Esophagus (tissue), 2 donors: ENCODE measurements at regions not wholly inside any gene's neighbourhood (a gene's known extent, or its start where the extent isn't known, plus 50 kb on each side); places are given as distances from the start of the nearest gene placed in this dataset.

Experiments
- H3K27ac ChIP-seq, 2 donors: one replicate each; pipeline ENCODE4 v1.5.1; 2013; ENCODE audit warnings: low read depth in 2 of 2, mild to moderate bottlenecking in 2 of 2, inconsistent platforms in 1 of 2, low read length in 1 of 2, moderate library complexity in 1 of 2
- H3K27me3 ChIP-seq, 2 donors: one replicate each; pipeline ENCODE4 v1.6.1; 2013; ENCODE audit warnings: low read length in 2 of 2, control low read depth in 1 of 2, mild to moderate bottlenecking in 1 of 2; ENCODE audit not compliant: insufficient read depth in 2 of 2, control insufficient read depth in 1 of 2
- H3K36me3 ChIP-seq, 2 donors: one replicate each; pipeline ENCODE4 v1.6.1; 2013; ENCODE audit warnings: low read length in 1 of 2; ENCODE audit not compliant: control insufficient read depth in 2 of 2, insufficient read depth in 2 of 2
- H3K4me1 ChIP-seq, 2 donors: one replicate each; pipeline ENCODE4 v1.6.1; 2013; ENCODE audit warnings: low read length in 1 of 2; ENCODE audit not compliant: control insufficient read depth in 2 of 2, insufficient read depth in 2 of 2
- H3K4me3 ChIP-seq, 2 donors: one replicate each; pipeline ENCODE4 v1.5.1; 2013; ENCODE audit warnings: low read length in 2 of 2, mild to moderate bottlenecking in 2 of 2, low read depth in 1 of 2, moderate library complexity in 1 of 2
- H3K9me3 ChIP-seq, 2 donors: one replicate each; pipeline ENCODE4 v1.6.1; 2013; ENCODE audit warnings: mild to moderate bottlenecking in 2 of 2, low read depth in 1 of 2, low read length in 1 of 2, moderate library complexity in 1 of 2; ENCODE audit not compliant: control insufficient read depth in 2 of 2, insufficient read depth in 1 of 2
- WGBS, 2 donors: extraction: QIAGEN DNeasy Blood & Tissue Kit; methylation state at CpG; one replicate each; pipeline ENCODE4 v1.1.7; 2013; 5-methylcytosine and 5-hydroxymethylcytosine counted together
- donor health status: healthy with polysubstance abuse.
- donor health status: Bipolar disorder and iron deficiency.

GRCh38 chr3:10669490-10670048 lies 146.5 kb upstream of the SLC6A11 start:
- WGBS, 2 donors = 70% methylated on average over 6 of the region's 6 CpGs
- no peak overlapping the region for H3K4me3 ChIP-seq
- H3K27ac ChIP-seq = no peak overlapping the region
- no peaks in the 10 kb centered on the region for H3K9me3 ChIP-seq
- H3K4me1 ChIP-seq = no peaks in the 10 kb centered on the region
- peaks cover 0 to 2% of the 10 kb centered on the region in 2 donors for H3K27me3 ChIP-seq
- no peaks in the 10 kb centered on the region for H3K36me3 ChIP-seq

GRCh38 chr3:10672422-10672821 lies 143.6 kb upstream of the SLC6A11 start:
- H3K27ac ChIP-seq = no peak overlapping the region
- H3K27me3 ChIP-seq = no peaks in the 10 kb centered on the region
- H3K36me3 ChIP-seq = no peaks in the 10 kb centered on the region
- 43 to 54% methylated on average over 5 of the region's 5 CpGs for WGBS, 2 donors
- H3K4me1 ChIP-seq = no peaks in the 10 kb centered on the region
- no peak overlapping the region for H3K4me3 ChIP-seq
- no peaks in the 10 kb centered on the region for H3K9me3 ChIP-seq

GRCh38 chr3:10674578-10674977 lies 141.4 kb upstream of the SLC6A11 start:
- WGBS, 2 donors = 76 to 77% methylated on average over 3 of the region's 3 CpGs
- no peaks in the 10 kb centered on the region for H3K4me1 ChIP-seq
- no peaks in the 10 kb centered on the region for H3K36me3 ChIP-seq
- H3K9me3 ChIP-seq = no peaks in the 10 kb centered on the region
- no peak overlapping the region for H3K4me3 ChIP-seq
- H3K27me3 ChIP-seq = no peaks in the 10 kb centered on the region
- H3K27ac ChIP-seq = no peak overlapping the region

- Histone ChIP-seq H3K27me3 (no peaks in the 10 kb centered on the region), H3K4me3 (no peak overlapping the region), H3K9me3 (no peaks in the 10 kb centered on the region), H3K36me3 (no peaks in the 10 kb centered on the region), H3K4me1 (no peaks in the 10 kb centered on the region), H3K27ac (no peak overlapping the region)
- 69 to 88% methylated on average over 1 of the region's 1 CpG for WGBS, 2 donors
These were observed 139.1 kb upstream of the SLC6A11 start for GRCh38 chr3:10676905-10677304.

- H3K27me3 ChIP-seq = no peaks in the 10 kb centered on the region
- no peak overlapping the region for H3K4me3 ChIP-seq
- no peaks in the 10 kb centered on the region for H3K4me1 ChIP-seq
- H3K9me3 ChIP-seq = no peaks in the 10 kb centered on the region
- 65 to 69% methylated on average over 2 of the region's 2 CpGs for WGBS, 2 donors
- no peak overlapping the region for H3K27ac ChIP-seq
- H3K36me3 ChIP-seq = no peaks in the 10 kb centered on the region
These were observed 137.1 kb upstream of the SLC6A11 start for GRCh38 chr3:10678796-10679376.

- H3K27me3 ChIP-seq = no peaks in the 10 kb centered on the region
- H3K27ac ChIP-seq = no peak overlapping the region
- no peak overlapping the region for H3K4me3 ChIP-seq
- no peaks in the 10 kb centered on the region for H3K4me1 ChIP-seq
- WGBS, 2 donors = 87 to 89% methylated on average over 7 of the region's 7 CpGs
- no peaks in the 10 kb centered on the region for H3K36me3 ChIP-seq
- H3K9me3 ChIP-seq = no peaks in the 10 kb centered on the region
These were observed 135.2 kb upstream of the SLC6A11 start for GRCh38 chr3:10680796-10681195.

- no peaks in the 10 kb centered on the region for H3K9me3 ChIP-seq
- WGBS, 2 donors = 48 to 63% methylated on average over 4 of the region's 4 CpGs
- H3K36me3 ChIP-seq = no peaks in the 10 kb centered on the region
- H3K4me3 ChIP-seq = no peak overlapping the region
- no peak overlapping the region for H3K27ac ChIP-seq
- H3K4me1 ChIP-seq = no peaks in the 10 kb centered on the region
- no peaks in the 10 kb centered on the region for H3K27me3 ChIP-seq
These were observed 133.3 kb upstream of the SLC6A11 start for GRCh38 chr3:10682692-10683091.

- no peaks in the 10 kb centered on the region for H3K36me3 ChIP-seq
- no peak overlapping the region for H3K27ac ChIP-seq
- WGBS, 2 donors = 0% methylated on average over 1 of the region's 1 CpG
- H3K27me3 ChIP-seq = no peaks in the 10 kb centered on the region
- H3K4me3 ChIP-seq = no peak overlapping the region
- no peaks in the 10 kb centered on the region for H3K9me3 ChIP-seq
- no peaks in the 10 kb centered on the region for H3K4me1 ChIP-seq
These were observed 132.9 kb upstream of the SLC6A11 start for GRCh38 chr3:10683106-10683505.

GRCh38 chr3:10688126-10688525 lies 127.9 kb upstream of the SLC6A11 start:
- Histone ChIP-seq H3K4me3 (no peak overlapping the region), H3K4me1 (no peaks in the 10 kb centered on the region), H3K27ac (no peak overlapping the region), H3K9me3 (no peaks in the 10 kb centered on the region), H3K36me3 (no peaks in the 10 kb centered on the region), H3K27me3 (peaks cover 0 to 8% of the 10 kb centered on the region in 2 donors)
- WGBS, 2 donors = 42 to 53% methylated on average over 1 of the region's 1 CpG

- WGBS, 2 donors = 79 to 86% methylated on average over 8 of the region's 8 CpGs
- Histone ChIP-seq H3K27ac (no peak overlapping the region), H3K4me1 (no peaks in the 10 kb centered on the region), H3K36me3 (no peaks in the 10 kb centered on the region), H3K4me3 (no peak overlapping the region), H3K27me3 (peaks cover 0 to 8% of the 10 kb centered on the region in 2 donors), H3K9me3 (no peaks in the 10 kb centered on the region)
These were observed 127.4 kb upstream of the SLC6A11 start for GRCh38 chr3:10688548-10689172.
